ENCODE measurements at regions not wholly inside any gene's neighbourhood (a gene's known extent, or its start where the extent isn't known, plus 50 kb on each side); places are given as distances from the start of the nearest gene placed in this dataset.
"Not testable (repeated sequence)": the region's sequence is repeated elsewhere in the genome, so short reads cannot be mapped to it uniquely, and the experiment has no call there.

- no peak for DNase-seq (ENCODE audit: low read depth in 2 of 2)
Observed at GRCh38 chr11:116049383-116049782, 545.2 kb upstream of the CADM1 start.

GRCh38 chr11:116046127-116046526 is 541.9 kb upstream of the CADM1 start:
- no peak for DNase-seq (ENCODE audit: low read depth in 2 of 2)

DNA sequence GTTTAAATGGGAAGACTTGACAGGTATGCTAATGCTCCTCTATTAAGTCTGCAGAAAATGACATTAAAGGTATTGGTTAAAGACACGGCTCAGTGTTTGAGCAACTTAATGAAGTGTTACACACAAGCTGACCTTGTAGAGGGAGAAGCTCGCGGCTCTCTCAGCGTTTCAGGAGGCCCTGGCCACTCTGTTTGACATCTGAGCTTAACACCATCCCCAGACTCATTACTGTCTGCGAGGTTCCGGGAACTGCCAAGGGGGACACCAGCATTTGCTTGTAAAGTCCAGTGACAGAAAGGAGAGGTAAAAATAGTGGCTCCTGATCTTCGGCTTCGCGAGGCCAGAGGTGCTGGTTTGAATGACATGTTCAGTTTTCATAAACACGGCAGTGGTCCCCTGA is 540.7 kb upstream of the CADM1 start:
- no peak for DNase-seq (ENCODE audit: low read depth in 2 of 2)

GRCh38 chr11:116044520-116044919 is 540.3 kb upstream of the CADM1 start:
- no peak for DNase-seq (ENCODE audit: low read depth in 2 of 2)

- no peak for DNase-seq (ENCODE audit: low read depth in 2 of 2)
Observed at GRCh38 chr11:116043857-116044256, 539.6 kb upstream of the CADM1 start.

GRCh38 chr11:116043059-116043458 is 538.8 kb upstream of the CADM1 start:
- not testable (repeated sequence) for DNase-seq (ENCODE audit: low read depth in 2 of 2)

DNA sequence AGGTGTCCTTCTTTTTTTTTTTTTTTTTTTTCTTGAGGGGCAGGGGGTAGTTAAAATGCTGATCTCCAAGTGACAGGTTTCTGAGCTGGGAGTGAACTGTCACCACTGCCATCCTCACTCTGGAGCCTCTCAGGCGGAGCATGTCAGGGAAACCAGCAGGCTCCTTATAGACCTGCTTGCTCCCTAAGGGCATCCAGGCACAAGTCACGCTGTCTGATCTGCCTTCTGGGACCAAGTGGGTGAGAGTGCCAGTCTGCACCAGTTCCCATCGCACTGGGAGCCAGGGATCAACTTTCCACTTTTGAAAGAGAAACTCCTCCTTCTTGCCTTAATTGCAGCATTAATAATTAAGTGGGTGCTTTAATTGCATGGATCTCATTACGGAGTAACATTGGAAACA is 537.9 kb upstream of the CADM1 start:
- DNase-seq (ENCODE audit: low read depth in 2 of 2), result no peak

DNA sequence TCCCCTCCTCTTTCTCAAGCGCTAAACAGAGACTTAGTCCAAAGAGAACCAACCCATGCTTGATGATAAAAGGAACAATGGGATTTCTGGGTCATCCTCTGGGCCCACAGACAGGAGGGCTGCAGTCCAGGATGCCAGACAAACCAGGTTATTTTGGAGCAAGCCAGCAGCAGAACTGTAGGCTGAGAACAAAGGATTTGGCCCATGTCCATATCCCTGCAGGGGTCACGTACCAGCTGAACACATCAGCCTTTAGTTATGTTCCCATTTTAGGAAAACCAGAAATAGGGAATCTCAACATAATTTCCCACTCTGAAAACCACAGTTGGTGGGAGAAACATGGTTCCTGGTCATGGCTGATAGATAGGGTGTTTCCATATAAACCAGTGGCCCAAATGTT is 533.6 kb upstream of the CADM1 start:
- DNase-seq (ENCODE audit: low read depth in 2 of 2), result no peak

DNA sequence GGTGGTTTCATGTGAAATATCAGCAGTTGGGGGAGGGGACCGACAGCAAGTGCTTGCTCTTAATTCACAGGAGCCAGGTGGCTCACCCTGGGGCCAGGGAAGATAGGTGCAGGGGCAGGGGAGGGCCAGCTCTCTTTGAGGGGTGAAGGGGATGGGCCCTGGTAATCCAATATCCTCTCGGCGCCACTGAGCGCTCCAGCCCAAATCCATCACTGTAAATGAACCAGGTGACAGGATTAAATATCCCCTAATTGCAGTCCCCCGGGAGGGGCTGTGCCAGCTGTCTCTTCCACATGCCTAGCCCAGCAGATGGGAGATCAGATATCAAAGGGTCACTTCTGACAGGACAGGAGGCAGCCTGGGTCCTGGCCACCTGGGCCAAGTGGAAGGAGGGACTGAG is 531.8 kb upstream of the CADM1 start:
- no peak for DNase-seq (ENCODE audit: low read depth in 2 of 2)

DNA sequence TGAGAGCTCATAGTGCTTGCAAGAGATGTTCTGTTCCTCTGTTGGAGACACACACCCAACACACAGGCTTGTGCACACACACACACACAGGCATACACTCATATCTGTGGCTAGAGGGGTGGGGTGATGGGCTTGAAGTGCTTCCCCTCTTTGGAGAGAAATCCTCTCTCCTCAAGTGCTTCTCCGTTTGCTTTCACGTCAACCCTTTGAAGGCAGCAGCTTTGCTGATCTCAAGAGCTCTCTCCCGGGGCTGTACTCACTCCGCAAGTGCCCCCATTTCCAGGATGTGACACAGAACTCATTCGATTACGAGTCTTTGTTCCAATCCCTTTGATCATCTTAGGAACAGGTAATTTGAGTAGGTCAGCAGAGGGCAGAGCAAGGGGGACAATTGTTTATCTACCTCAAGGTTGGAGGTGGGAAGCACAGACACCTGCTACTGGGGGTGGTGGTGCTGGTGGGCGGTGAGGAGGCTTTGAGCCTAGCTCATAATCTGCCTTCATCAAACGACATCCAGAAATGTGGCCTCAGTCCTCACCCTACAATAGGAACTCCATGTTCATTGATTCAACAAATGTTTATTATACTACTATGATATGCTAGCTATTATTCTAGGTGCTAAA is 529.8 kb upstream of the CADM1 start:
- no peak for DNase-seq (ENCODE audit: low read depth in 2 of 2)

DNA sequence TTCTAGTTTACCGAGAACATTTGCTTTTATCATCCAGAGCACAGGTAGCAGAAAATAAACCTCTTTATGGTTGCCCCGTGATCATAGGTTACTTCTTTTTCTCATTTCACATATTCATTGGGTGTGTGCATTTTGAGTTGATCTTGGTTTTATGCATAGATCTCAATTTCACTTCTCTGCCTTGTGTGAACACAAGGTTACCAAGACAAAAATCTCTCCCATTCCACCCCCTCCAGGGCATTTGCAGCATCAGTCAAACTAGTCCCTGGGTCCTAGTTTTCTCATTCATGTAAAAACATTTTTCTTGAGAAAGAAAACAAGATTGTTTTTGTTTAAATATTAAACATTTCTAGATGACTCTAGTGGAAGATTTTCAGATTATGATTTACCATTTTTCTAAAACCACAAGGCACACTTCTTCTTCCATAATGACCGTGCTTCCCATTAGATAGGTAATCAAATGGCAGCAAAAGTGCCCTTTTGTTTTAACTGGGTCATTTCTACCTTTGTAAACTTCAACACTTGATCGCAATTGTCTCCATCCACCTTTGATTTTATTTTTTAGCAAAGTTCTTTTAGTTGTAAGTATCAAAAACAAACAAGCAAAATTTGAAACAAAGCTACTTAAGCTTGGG is 526.6 kb upstream of the CADM1 start:
- DNase-seq (ENCODE audit: low read depth in 2 of 2), result no peak

- DNase-seq (ENCODE audit: low read depth in 2 of 2), result not testable (repeated sequence)
Observed at GRCh38 chr11:116028506-116028905, 524.3 kb upstream of the CADM1 start.

GRCh38 chr11:115999437-115999836 is 495.2 kb upstream of the CADM1 start:
- DNase-seq (ENCODE audit: low read depth in 2 of 2), result no peak

GRCh38 chr11:115996808-115997188 is 492.6 kb upstream of the CADM1 start:
- no peak for DNase-seq (ENCODE audit: low read depth in 2 of 2)

GRCh38 chr11:115996125-115996807 is 492.1 kb upstream of the CADM1 start:
- DNase-seq (ENCODE audit: low read depth in 2 of 2), result no peak

GRCh38 chr11:115993590-115993989 is 489.4 kb upstream of the CADM1 start:
- DNase-seq (ENCODE audit: low read depth in 2 of 2), result no peak

- DNase-seq (ENCODE audit: low read depth in 2 of 2), result no peak
Observed at GRCh38 chr11:115990004-115990447, 485.8 kb upstream of the CADM1 start.

GRCh38 chr11:115985896-115986295 is 481.7 kb upstream of the CADM1 start:
- DNase-seq (ENCODE audit: low read depth in 2 of 2), result no peak

- no peak for DNase-seq (ENCODE audit: low read depth in 2 of 2)
Observed at GRCh38 chr11:115984228-115984627, 480.0 kb upstream of the CADM1 start.

GRCh38 chr11:115982666-115983065 is 478.5 kb upstream of the CADM1 start:
- DNase-seq (ENCODE audit: low read depth in 2 of 2), result no peak

- no peak for DNase-seq (ENCODE audit: low read depth in 2 of 2)
Observed at GRCh38 chr11:115981814-115982471, 477.7 kb upstream of the CADM1 start.

DNA sequence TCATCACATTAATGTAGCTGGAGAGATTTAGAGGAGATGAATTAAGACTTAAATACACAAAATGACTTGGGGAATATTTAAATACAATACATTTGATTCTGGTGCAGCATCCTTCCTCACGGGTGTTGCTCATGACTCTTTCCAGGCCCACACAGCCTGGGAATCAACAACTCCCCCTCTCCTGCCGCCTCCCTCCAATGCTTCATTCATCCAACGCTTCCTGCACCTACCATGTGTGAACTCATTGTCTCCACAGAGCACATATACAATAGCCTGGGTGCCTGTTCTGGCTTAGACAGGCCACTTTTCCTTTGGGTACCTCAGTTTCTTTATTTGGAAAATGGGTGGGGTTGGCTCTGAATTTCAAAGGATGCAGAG is 476.9 kb upstream of the CADM1 start:
- DNase-seq (ENCODE audit: low read depth in 2 of 2), result no peak

All from stimulated activated CD4-positive, alpha-beta T cell treated with anti-CD3 and anti-CD28 coated beads, Interleukin-1b, Interleukin-23, amount 100 ng/mL, for 4 hours (primary cell).